ENCODE measurements at regions not wholly inside any gene's neighbourhood (a gene's known extent, or its start where the extent isn't known, plus 50 kb on each side); places are given as distances from the start of the nearest gene placed in this dataset.

DNA sequence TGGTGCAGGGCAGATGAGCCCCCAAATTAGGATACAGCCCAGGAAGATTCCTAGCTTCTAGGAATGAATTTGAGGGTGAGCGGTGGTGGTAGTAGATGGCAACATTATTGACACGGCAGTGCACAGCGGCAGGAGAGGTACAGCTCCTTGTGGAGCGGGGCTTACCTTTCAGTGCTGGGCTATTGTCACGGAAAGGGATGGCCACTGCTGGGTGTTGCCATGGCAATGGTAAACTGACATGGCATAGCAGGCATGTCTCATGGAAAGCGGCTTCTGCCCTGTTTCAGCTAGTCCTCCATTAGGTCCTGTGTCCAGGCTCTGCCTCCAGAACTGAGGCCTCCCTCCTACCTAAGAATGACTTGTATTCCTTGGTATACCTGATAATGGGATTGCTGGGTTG, 81.8 kb upstream of the WDR1 start:
- no peaks in the 10 kb centered on the region for H3K4me1 Mint-ChIP-seq (ENCODE audit: low read depth, unreplicated experiment)
- H3K36me3 Mint-ChIP-seq (ENCODE audit: insufficient read depth, unreplicated experiment), result no peaks in the 10 kb centered on the region
- H3K4me3 Mint-ChIP-seq (ENCODE audit: low read depth, unreplicated experiment), result no peak overlapping the region
- no peak overlapping the region for H3K27ac Mint-ChIP-seq (ENCODE audit: unreplicated experiment)
- intact Hi-C loops (cut with micrococcal nuclease; ENCODE audit: unreplicated experiment), result no loop called here
- no TSS peak for BruUV-seq (replicated peaks)
- CTCF ChIA-PET, result no interaction called here
- peaks cover 40% of the 10 kb centered on the region for H3K27me3 Mint-ChIP-seq (ENCODE audit: unreplicated experiment)
- H3K9me3 Mint-ChIP-seq (ENCODE audit: low read depth, unreplicated experiment), result no peaks in the 10 kb centered on the region
- TF ChIP-seq, protein P1, sequence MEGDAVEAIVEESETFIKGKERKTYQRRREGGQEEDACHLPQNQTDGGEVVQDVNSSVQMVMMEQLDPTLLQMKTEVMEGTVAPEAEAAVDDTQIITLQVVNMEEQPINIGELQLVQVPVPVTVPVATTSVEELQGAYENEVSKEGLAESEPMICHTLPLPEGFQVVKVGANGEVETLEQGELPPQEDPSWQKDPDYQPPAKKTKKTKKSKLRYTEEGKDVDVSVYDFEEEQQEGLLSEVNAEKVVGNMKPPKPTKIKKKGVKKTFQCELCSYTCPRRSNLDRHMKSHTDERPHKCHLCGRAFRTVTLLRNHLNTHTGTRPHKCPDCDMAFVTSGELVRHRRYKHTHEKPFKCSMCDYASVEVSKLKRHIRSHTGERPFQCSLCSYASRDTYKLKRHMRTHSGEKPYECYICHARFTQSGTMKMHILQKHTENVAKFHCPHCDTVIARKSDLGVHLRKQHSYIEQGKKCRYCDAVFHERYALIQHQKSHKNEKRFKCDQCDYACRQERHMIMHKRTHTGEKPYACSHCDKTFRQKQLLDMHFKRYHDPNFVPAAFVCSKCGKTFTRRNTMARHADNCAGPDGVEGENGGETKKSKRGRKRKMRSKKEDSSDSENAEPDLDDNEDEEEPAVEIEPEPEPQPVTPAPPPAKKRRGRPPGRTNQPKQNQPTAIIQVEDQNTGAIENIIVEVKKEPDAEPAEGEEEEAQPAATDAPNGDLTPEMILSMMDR (IDR thresholded peaks at IDR 0.05; ENCODE audit: unreplicated experiment), result no peak
- DNase-seq, result no peak

DNA sequence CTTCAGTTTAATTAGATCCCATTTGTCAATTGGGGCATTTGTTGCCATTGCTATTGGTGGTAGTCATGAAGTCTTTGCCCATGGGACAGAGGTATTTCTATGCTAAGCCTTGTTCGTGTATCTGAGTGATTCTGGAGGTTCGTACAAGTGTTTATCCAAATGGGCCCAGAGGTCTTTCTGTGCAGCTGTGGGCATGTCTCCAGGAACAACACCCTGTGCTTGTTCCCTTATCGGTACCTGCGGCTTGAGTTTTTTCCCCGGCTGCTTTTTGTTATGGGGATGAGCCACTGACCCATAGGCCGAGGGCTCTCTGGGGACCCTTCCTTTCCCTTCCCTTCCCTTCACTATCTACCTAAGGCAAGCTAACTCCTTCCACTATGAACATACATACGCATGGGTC, 81.4 kb upstream of the WDR1 start:
- CTCF ChIA-PET, result no interaction called here

DNA sequence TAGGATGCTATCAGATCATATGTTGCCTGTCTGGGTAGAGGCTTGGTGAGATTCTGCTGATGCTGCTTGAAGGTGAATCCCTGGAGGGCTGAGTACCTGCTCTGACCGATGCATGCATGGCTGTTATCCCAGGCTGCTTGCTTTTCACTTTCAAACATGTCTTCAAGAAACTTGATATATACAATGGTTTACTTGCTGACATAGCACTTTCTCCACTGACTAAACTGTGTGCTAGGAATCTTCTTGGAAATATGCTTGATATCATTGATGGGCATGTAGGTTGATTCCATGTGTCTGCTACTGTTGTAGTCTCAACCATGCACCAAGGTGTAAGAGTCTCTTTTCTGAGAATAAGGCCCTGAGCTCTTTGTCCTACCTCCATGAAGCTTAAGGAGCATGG, 79.6 kb upstream of the WDR1 start:
- BruUV-seq (replicated peaks), result no TSS peak
- peaks cover 58% of the 10 kb centered on the region for H3K27me3 Mint-ChIP-seq (ENCODE audit: unreplicated experiment)
- no peak for DNase-seq
- CTCF ChIA-PET, result interaction anchor here (0.7 kb wide), 2 partner anchors 60 to 292 kb away, joined by 3 to 4 read pairs; no protein-coding TSS in a partner anchor
- no peak overlapping the region for H3K4me3 Mint-ChIP-seq (ENCODE audit: low read depth, unreplicated experiment)
- no peaks in the 10 kb centered on the region for H3K4me1 Mint-ChIP-seq (ENCODE audit: low read depth, unreplicated experiment)
- H3K9me3 Mint-ChIP-seq (ENCODE audit: low read depth, unreplicated experiment), result no peaks in the 10 kb centered on the region
- H3K27ac Mint-ChIP-seq (ENCODE audit: unreplicated experiment), result no peak overlapping the region
- intact Hi-C loops (cut with micrococcal nuclease; ENCODE audit: unreplicated experiment), result no loop called here
- TF ChIP-seq, protein P1 (IDR thresholded peaks at IDR 0.05; ENCODE audit: unreplicated experiment), result no peak
- no peaks in the 10 kb centered on the region for H3K36me3 Mint-ChIP-seq (ENCODE audit: insufficient read depth, unreplicated experiment)

More for the DNA sequence above, 81.4 kb upstream of the WDR1 start:
- Mint-ChIP-seq H3K4me3 (ENCODE audit: low read depth, unreplicated experiment) (no peak overlapping the region), H3K36me3 (ENCODE audit: insufficient read depth, unreplicated experiment) (no peaks in the 10 kb centered on the region), H3K27ac (ENCODE audit: unreplicated experiment) (no peak overlapping the region), H3K4me1 (ENCODE audit: low read depth, unreplicated experiment) (no peaks in the 10 kb centered on the region), H3K27me3 (ENCODE audit: unreplicated experiment) (peaks cover 41% of the 10 kb centered on the region), H3K9me3 (ENCODE audit: low read depth, unreplicated experiment) (no peaks in the 10 kb centered on the region)
- TF ChIP-seq, protein P1 (IDR thresholded peaks at IDR 0.05; ENCODE audit: unreplicated experiment), result no peak
- BruUV-seq (replicated peaks), result no TSS peak
- no peak for DNase-seq
- intact Hi-C loops (cut with micrococcal nuclease; ENCODE audit: unreplicated experiment), result no loop called here

DNA sequence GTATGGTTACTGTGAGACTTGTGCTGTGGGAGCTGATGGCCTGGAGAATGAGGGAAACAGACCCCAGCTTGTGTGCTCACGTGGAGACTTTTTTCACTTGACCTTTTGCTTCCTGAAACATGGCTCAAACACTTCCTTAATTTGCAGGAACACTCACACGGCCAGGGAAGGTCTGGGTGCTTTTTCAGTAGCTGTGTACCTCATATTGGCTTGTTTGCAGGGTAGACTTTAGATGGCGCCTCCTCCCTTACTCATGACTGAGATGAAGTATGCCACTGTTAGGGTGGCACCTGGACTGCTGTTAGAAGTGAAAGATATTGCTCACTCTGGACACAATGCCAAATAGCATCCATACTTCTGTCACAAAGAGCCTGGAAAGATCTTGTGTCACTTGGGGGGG, 75.7 kb upstream of the WDR1 start:
- intact Hi-C loops (cut with micrococcal nuclease; ENCODE audit: unreplicated experiment), result no loop called here
- CTCF ChIA-PET, result no interaction called here
- no peaks in the 10 kb centered on the region for H3K4me1 Mint-ChIP-seq (ENCODE audit: low read depth, unreplicated experiment)
- no peaks in the 10 kb centered on the region for H3K9me3 Mint-ChIP-seq (ENCODE audit: low read depth, unreplicated experiment)
- BruUV-seq (replicated peaks), result no TSS peak
- no peak overlapping the region for H3K27ac Mint-ChIP-seq (ENCODE audit: unreplicated experiment)
- H3K36me3 Mint-ChIP-seq (ENCODE audit: insufficient read depth, unreplicated experiment), result no peaks in the 10 kb centered on the region
- H3K4me3 Mint-ChIP-seq (ENCODE audit: low read depth, unreplicated experiment), result no peak overlapping the region
- TF ChIP-seq, protein P1 (IDR thresholded peaks at IDR 0.05; ENCODE audit: unreplicated experiment), result no peak
- no peak for DNase-seq
- H3K27me3 Mint-ChIP-seq (ENCODE audit: unreplicated experiment), result peaks cover 35% of the 10 kb centered on the region
